GM12878 (cell line): ENCODE measurements at regions not wholly inside any gene's neighbourhood (a gene's known extent, or its start where the extent isn't known, plus 50 kb on each side); places are given as distances from the start of the nearest gene placed in this dataset.

ENCODE experiments used
- ATAC-seq: fragments of 200-7000 bp; cut with Tn5 transposase; 3 replicates; pipeline ENCODE4 v1.9.1; 2020; ENCODE audit warnings: mild to moderate bottlenecking, moderate library complexity
- BruUV-seq: library from RNA; stranded (reverse); fragments of 400-500 nt; replicated peaks from 2 replicates; lab custom pipeline; 2021; lab: Mats Ljungman, UMichigan
- CTCF ChIA-PET: fragments of 300-600 bp; sonication (Branson Sonifier 250); formaldehyde crosslinking; extraction: SDS; loops from one replicate; lab custom pipeline; 2021; ENCODE audit warnings: inconsistent platforms; lab: Yijun Ruan, JAX
- POLR2A ChIA-PET: fragments of 350-600 bp; formaldehyde crosslinking; extraction: SDS; loops from one replicate; lab custom pipeline; 2021; ENCODE audit warnings: inconsistent platforms; lab: Charles Lee
- RAD21 ChIA-PET: fragments of 300-600 bp; sonication (Branson Sonifier 250); formaldehyde crosslinking; loops from one replicate; lab custom pipeline; 2023; ENCODE audit warnings: antibody characterized with exemption; ENCODE audit not compliant: unreplicated experiment; lab: Charles Lee
- SMC1A ChIA-PET: fragments of 300-600 bp; sonication (Branson Sonifier 250); formaldehyde crosslinking; loops from one replicate; lab custom pipeline; 2023; ENCODE audit not compliant: unreplicated experiment, uncharacterized antibody; lab: Charles Lee
- DNase-seq: peaks from one replicate; pipeline ENCODE4 v3.0.0-alpha.2; 2011; ENCODE audit warnings: low read depth, low spot score
- FAIRE-seq: peaks from 3 replicates; lab custom pipeline; 2011; peaks lifted over from hg19 to GRCh38; lab: Jason Lieb, UNC
- H2AFZ ChIP-seq: 2 replicates; pipeline ENCODE4 v1.6.0; 2011; ENCODE audit warnings: low read depth, low read length, control low read depth; ENCODE audit not compliant: control insufficient read depth
- H3K27ac ChIP-seq: 2 replicates; pipeline ENCODE4 v1.5.1; 2011; ENCODE audit warnings: control low read depth; ENCODE audit not compliant: control insufficient read depth, insufficient read depth
- H3K27me3 ChIP-seq, 2 experiments: replicated peaks in 1 of 2; 2 replicates each; pipeline versions ENCODE4 v1.6.0 to v1.6.1; 2011; ENCODE audit warnings: low read length in 1 of 2; ENCODE audit not compliant: control insufficient read depth in 2 of 2, insufficient read depth in 2 of 2
- H3K36me3 ChIP-seq, 2 experiments: 2 replicates each; pipeline ENCODE4 v1.5.1; 2011; ENCODE audit warnings: low read length in 1 of 2; ENCODE audit not compliant: control insufficient read depth in 2 of 2, insufficient read depth in 2 of 2
- H3K4me1 ChIP-seq: 2 replicates; pipeline ENCODE4 v1.6.1; 2011; ENCODE audit warnings: mild to moderate bottlenecking, low read length, moderate library complexity, mixed read lengths; ENCODE audit not compliant: control insufficient read depth, insufficient read depth
- H3K4me2 ChIP-seq: 2 replicates; pipeline ENCODE4 v1.6.0; 2011; ENCODE audit warnings: control low read depth; ENCODE audit not compliant: control insufficient read depth, insufficient read depth
- H3K4me3 ChIP-seq: fragments of 200-600 bp; sonication (generic); 2 replicates; pipeline ENCODE4 v1.5.1; 2016
- H3K79me2 ChIP-seq: 2 replicates; pipeline ENCODE4 v1.6.0; 2011; ENCODE audit warnings: low read length; ENCODE audit not compliant: control insufficient read depth, insufficient read depth
- H3K9ac ChIP-seq: 2 replicates; pipeline ENCODE4 v1.8.0; 2011; ENCODE audit warnings: low read length, control low read depth, mixed read lengths; ENCODE audit not compliant: control insufficient read depth, insufficient read depth
- H3K9me3 ChIP-seq: replicated peaks from 3 replicates; pipeline ENCODE4 v1.5.1; 2011; ENCODE audit warnings: mild to moderate bottlenecking, low read length; ENCODE audit not compliant: control insufficient read depth, insufficient read depth
- H4K20me1 ChIP-seq: 2 replicates; pipeline ENCODE4 v1.6.0; 2011; ENCODE audit not compliant: control insufficient read depth, insufficient read depth
- BACH1 ChIP-seq: fragments of 450-650 bp; IDR thresholded peaks from 2 replicates; pipeline ENCODE4 v1.6.1; 2017; ENCODE audit warnings: mild to moderate bottlenecking, borderline replicate concordance
- CEBPB ChIP-seq, 2 experiments: fragments of 150-350 bp in 1 of 2; IDR thresholded peaks; 2 replicates each; pipeline ENCODE4 v1.6.1; 2012 to 2014; ENCODE audit warnings: low read depth in 2 of 2, low read length in 2 of 2, borderline replicate concordance in 1 of 2, inconsistent platforms in 1 of 2
- CHD2 ChIP-seq: IDR thresholded peaks from 2 replicates; pipeline ENCODE4 v1.6.1; 2011; ENCODE audit warnings: low read depth, low read length, improper control_type of control experiment, borderline replicate concordance
- CREB1 ChIP-seq: IDR thresholded peaks from 2 replicates; pipeline ENCODE4 v1.6.1; 2012; ENCODE audit warnings: low read depth, mild to moderate bottlenecking, inconsistent platforms
- GABPA ChIP-seq: IDR thresholded peaks from 2 replicates; pipeline ENCODE4 v1.6.1; 2014; ENCODE audit warnings: antibody characterized with exemption, low read depth, mild to moderate bottlenecking, inconsistent platforms
- IKZF1 ChIP-seq: fragments of 450-650 bp; conservative IDR thresholded peaks from 2 replicates; pipeline ENCODE4 v1.6.1; 2017; ENCODE audit warnings: antibody characterized with exemption, mild to moderate bottlenecking
- PAX5 ChIP-seq: IDR thresholded peaks from 2 replicates; pipeline ENCODE4 v1.6.1; 2011; ENCODE audit warnings: low read depth, low read length, borderline replicate concordance
- POLR2AphosphoS5 ChIP-seq: IDR thresholded peaks from 2 replicates; pipeline ENCODE4 v1.6.1; 2011; ENCODE audit warnings: mild to moderate bottlenecking, low read length, inconsistent platforms
- RAD51 ChIP-seq: fragments of 450-650 bp; IDR thresholded peaks from 2 replicates; pipeline ENCODE4 v1.6.1; 2016; ENCODE audit warnings: moderate library complexity, mild to moderate bottlenecking, inconsistent platforms
- RCOR1 ChIP-seq: conservative IDR thresholded peaks from 2 replicates; pipeline ENCODE4 v1.6.1; 2012; ENCODE audit warnings: low read depth, low read length, improper control_type of control experiment
- SMC3 ChIP-seq: IDR thresholded peaks from 2 replicates; pipeline ENCODE4 v1.6.1; 2011; ENCODE audit warnings: low read length, improper control_type of control experiment, borderline replicate concordance
- SREBF2 ChIP-seq: IDR thresholded peaks from 2 replicates; pipeline ENCODE4 v1.6.1; 2012; ENCODE audit warnings: mild to moderate bottlenecking, low read length
- TCF7 ChIP-seq: IDR thresholded peaks from 2 replicates; pipeline ENCODE4 v1.6.1; 2014; ENCODE audit warnings: antibody characterized with exemption, borderline replicate concordance
- WGBS: methylation state at CpG from one replicate; pipeline ENCODE4 v1.1.6; 2016; ENCODE audit warnings: low lambda C conversion rate; ENCODE audit not compliant: insufficient replicate concordance, insufficient coverage; ENCODE audit errors: missing lambda C conversion rate; 5-methylcytosine and 5-hydroxymethylcytosine counted together
- in situ Hi-C: fragments of 300-500 bp; cut with MboI; formaldehyde crosslinking; loops from 9 replicates; pipeline ENCODE4 v1.14.3; 2018; ENCODE audit warnings: mixed read lengths
- intact Hi-C: fragments of 100-400 bp; cut with micrococcal nuclease; formaldehyde crosslinking; loops from one replicate; pipeline ENCODE4 v1.14.2; 2022; ENCODE audit not compliant: unreplicated experiment
- TF ChIP-seq, protein P1 (sequence below): IDR thresholded peaks from 2 replicates; pipeline ENCODE4 v1.6.1; 2012; ENCODE audit warnings: low read depth, low read length, improper control_type of control experiment
- TF ChIP-seq, protein P2 (sequence below): fragments of 450-650 bp; IDR thresholded peaks from 2 replicates; pipeline ENCODE4 v1.6.1; 2018; ENCODE audit warnings: mild to moderate bottlenecking, low read depth, moderate library complexity; ENCODE audit not compliant: partially characterized antibody
- TF ChIP-seq, protein P3 (sequence below): fragments of 450-650 bp; formaldehyde crosslinking; IDR thresholded peaks from 2 replicates; pipeline ENCODE4 v1.5.0; 2022; ENCODE audit warnings: mild to moderate bottlenecking, missing genetic modification characterization

DNA sequence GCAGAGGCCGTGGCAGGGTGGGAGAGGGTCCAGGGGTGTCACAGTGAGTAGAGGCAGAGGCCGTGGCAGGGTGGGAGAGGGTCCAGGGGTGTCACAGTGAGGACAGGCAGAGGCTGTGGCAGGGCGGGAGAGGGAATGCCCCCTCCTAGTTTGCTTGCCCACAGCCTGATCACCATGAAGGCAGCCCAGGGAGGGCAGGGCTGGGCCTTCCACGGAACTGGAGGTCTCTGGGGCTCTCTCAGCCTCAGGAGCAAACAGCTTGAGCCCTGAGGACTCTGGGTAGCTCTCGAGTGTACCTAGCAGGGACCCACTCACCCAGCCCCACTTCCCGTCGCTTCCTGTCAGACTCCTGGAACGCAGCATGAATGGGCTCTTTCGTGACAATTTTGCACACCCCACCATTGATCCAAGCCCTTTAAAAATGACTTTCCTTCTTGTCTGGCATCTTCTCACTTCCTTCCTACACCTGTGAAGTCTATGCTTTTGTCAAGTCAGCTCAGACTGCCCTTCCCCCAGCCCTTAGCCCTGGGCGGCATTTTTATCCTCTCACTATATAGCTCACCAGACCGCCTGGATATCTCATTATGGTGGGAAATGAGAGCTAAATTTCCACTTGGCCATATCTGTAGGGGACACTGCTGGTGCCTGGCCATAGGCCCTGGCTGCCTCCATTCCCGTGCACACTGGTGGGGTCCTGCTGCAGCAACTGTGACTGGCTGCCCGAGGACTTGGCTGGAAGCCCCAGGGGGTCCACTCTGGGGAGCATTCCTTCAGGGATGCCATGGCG is 140.3 kb downstream of the CDC5L start:
- no peak overlapping the region for H3K9ac ChIP-seq
- H3K4me1 ChIP-seq, result no peaks in the 10 kb centered on the region
- ATAC-seq, result no peak
- H3K4me3 ChIP-seq, result no peak overlapping the region
- no peak for DNase-seq
- ChIA-PET POLR2A (no interaction called here), CTCF (no interaction called here), SMC1A (no interaction called here), RAD21 (no interaction called here)
- no peaks in the 10 kb centered on the region for H4K20me1 ChIP-seq
- no peaks in the 10 kb centered on the region for H3K79me2 ChIP-seq
- in situ Hi-C loops, result no loop called here
- no peak for FAIRE-seq
- intact Hi-C loops, result no loop called here
- no peaks in the 10 kb centered on the region for H3K36me3 ChIP-seq
- H3K4me2 ChIP-seq, result no peak overlapping the region
- no TSS peak for BruUV-seq
- H3K27ac ChIP-seq, result no peak overlapping the region
- no peaks in the 10 kb centered on the region for H3K9me3 ChIP-seq
- no peak overlapping the region for H2AFZ ChIP-seq
- 35% methylated on average over 14 of the region's 14 CpGs for WGBS
- H3K27me3 ChIP-seq, result peaks cover 2% of the 10 kb centered on the region in 2 experiments; a peak in 3 of 4 replicates
- TF ChIP-seq RCOR1, result no peak
- no peak for TF ChIP-seq POLR2AphosphoS5
- no peak for TF ChIP-seq TCF7
- TF ChIP-seq PAX5, result no peak
- no peak for TF ChIP-seq SREBF2
- TF ChIP-seq, protein P1, sequence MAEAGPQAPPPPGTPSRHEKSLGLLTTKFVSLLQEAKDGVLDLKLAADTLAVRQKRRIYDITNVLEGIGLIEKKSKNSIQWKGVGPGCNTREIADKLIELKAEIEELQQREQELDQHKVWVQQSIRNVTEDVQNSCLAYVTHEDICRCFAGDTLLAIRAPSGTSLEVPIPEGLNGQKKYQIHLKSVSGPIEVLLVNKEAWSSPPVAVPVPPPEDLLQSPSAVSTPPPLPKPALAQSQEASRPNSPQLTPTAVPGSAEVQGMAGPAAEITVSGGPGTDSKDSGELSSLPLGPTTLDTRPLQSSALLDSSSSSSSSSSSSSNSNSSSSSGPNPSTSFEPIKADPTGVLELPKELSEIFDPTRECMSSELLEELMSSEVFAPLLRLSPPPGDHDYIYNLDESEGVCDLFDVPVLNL, result no peak
- TF ChIP-seq SMC3, result no peak
- no peak for TF ChIP-seq RAD51
- TF ChIP-seq CREB1, result no peak
- TF ChIP-seq GABPA, result no peak
- no peak for TF ChIP-seq IKZF1
- TF ChIP-seq, protein P2, sequence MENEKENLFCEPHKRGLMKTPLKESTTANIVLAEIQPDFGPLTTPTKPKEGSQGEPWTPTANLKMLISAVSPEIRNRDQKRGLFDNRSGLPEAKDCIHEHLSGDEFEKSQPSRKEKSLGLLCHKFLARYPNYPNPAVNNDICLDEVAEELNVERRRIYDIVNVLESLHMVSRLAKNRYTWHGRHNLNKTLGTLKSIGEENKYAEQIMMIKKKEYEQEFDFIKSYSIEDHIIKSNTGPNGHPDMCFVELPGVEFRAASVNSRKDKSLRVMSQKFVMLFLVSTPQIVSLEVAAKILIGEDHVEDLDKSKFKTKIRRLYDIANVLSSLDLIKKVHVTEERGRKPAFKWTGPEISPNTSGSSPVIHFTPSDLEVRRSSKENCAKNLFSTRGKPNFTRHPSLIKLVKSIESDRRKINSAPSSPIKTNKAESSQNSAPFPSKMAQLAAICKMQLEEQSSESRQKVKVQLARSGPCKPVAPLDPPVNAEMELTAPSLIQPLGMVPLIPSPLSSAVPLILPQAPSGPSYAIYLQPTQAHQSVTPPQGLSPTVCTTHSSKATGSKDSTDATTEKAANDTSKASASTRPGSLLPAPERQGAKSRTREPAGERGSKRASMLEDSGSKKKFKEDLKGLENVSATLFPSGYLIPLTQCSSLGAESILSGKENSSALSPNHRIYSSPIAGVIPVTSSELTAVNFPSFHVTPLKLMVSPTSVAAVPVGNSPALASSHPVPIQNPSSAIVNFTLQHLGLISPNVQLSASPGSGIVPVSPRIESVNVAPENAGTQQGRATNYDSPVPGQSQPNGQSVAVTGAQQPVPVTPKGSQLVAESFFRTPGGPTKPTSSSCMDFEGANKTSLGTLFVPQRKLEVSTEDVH, result no peak
- TF ChIP-seq, protein P3, sequence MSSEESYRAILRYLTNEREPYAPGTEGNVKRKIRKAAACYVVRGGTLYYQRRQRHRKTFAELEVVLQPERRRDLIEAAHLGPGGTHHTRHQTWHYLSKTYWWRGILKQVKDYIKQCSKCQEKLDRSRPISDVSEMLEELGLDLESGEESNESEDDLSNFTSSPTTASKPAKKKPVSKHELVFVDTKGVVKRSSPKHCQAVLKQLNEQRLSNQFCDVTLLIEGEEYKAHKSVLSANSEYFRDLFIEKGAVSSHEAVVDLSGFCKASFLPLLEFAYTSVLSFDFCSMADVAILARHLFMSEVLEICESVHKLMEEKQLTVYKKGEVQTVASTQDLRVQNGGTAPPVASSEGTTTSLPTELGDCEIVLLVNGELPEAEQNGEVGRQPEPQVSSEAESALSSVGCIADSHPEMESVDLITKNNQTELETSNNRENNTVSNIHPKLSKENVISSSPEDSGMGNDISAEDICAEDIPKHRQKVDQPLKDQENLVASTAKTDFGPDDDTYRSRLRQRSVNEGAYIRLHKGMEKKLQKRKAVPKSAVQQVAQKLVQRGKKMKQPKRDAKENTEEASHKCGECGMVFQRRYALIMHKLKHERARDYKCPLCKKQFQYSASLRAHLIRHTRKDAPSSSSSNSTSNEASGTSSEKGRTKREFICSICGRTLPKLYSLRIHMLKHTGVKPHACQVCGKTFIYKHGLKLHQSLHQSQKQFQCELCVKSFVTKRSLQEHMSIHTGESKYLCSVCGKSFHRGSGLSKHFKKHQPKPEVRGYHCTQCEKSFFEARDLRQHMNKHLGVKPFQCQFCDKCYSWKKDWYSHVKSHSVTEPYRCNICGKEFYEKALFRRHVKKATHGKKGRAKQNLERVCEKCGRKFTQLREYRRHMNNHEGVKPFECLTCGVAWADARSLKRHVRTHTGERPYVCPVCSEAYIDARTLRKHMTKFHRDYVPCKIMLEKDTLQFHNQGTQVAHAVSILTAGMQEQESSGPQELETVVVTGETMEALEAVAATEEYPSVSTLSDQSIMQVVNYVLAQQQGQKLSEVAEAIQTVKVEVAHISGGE (CRISPR knock-in tag), result no peak
- no peak for TF ChIP-seq BACH1
- no peak for TF ChIP-seq CEBPB (IDR thresholded peaks at IDR 0.05; ENCODE audit: borderline replicate concordance in 1 of 2, low read depth in 2 of 2, low read length in 2 of 2)
- TF ChIP-seq CHD2, result no peak
